Left lung (tissue), 4 donors: ENCODE measurements at regions not wholly inside any gene's neighbourhood (a gene's known extent, or its start where the extent isn't known, plus 50 kb on each side); places are given as distances from the start of the nearest gene placed in this dataset.

Experiments used
- ATAC-seq: fragments of 200-7000 bp; cut with Tn5 transposase; one replicate; pipeline ENCODE4 v1.9.1; 2020; ENCODE audit warnings: moderate library complexity
- DNase-seq, 4 donors: peaks; one replicate each; pipeline ENCODE4 v3.0.0-alpha.2; 2013 to 2020
- H3K27ac ChIP-seq, 2 donors: fragments of 200-600 bp; sonication (generic) in 1 of 2; one replicate each; pipeline versions ENCODE4 v1.5.0 to v1.8.0; 2020 to 2021
- H3K27me3 ChIP-seq, 2 donors: fragments of 200-600 bp; sonication (generic) in 1 of 2; one replicate each; pipeline versions ENCODE4 v1.5.0 to v1.8.0; 2020 to 2021
- H3K36me3 ChIP-seq, 2 donors: fragments of 200-600 bp; sonication (generic) in 1 of 2; one replicate each; pipeline versions ENCODE4 v1.5.0 to v1.8.0; 2020 to 2021
- H3K4me1 ChIP-seq, 2 donors: fragments of 200-600 bp; one replicate each; pipeline ENCODE4 v1.8.0; 2021
- H3K4me3 ChIP-seq, 2 donors: fragments of 200-600 bp; sonication (generic) in 1 of 2; one replicate each; pipeline versions ENCODE4 v1.5.0 to v1.8.0; 2020 to 2021; ENCODE audit warnings: mild to moderate bottlenecking in 1 of 2
- H3K9me3 ChIP-seq, 2 donors: fragments of 200-600 bp; sonication (generic) in 1 of 2; one replicate each; pipeline versions ENCODE4 v1.5.0 to v1.8.0; 2020 to 2021
- CTCF ChIP-seq, 2 donors: fragments of 200-600 bp; sonication (generic) in 1 of 2; IDR thresholded peaks; one replicate each; pipeline versions ENCODE4 v1.5.0 to v1.8.0; 2021; ENCODE audit warnings: antibody characterized with exemption in 2 of 2
- intact Hi-C, 2 donors: fragments of 100-400 bp; cut with DNase I; formaldehyde crosslinking; loops; one replicate each; pipeline versions ENCODE4 v1.11.2 to v1.14.2; 2022
- donor health status: DM: no; HTN: yes; CAD: no.
- donor health status: DM: no; HTN: no; CAD: no.

- no peak for TF ChIP-seq CTCF (IDR thresholded peaks at IDR 0.05)
- Histone ChIP-seq H3K4me1 (no peaks in the 10 kb centered on the region), H3K27me3 (peaks cover 0 to 5% of the 10 kb centered on the region in 2 donors), H3K9me3 (no peaks in the 10 kb centered on the region), H3K36me3 (no peaks in the 10 kb centered on the region), H3K27ac (no peak overlapping the region), H3K4me3 (no peak overlapping the region)
- intact Hi-C loops: no loop called here
- DNase-seq (no peak), ATAC-seq (no peak)
Measured at GRCh38 chr14:66238969-66239368, 247.2 kb upstream of the CCDC196 start.

GRCh38 chr14:66239589-66239988, 246.6 kb upstream of the CCDC196 start:
- ATAC-seq: no peak
- TF ChIP-seq CTCF (IDR thresholded peaks at IDR 0.05): no peak
- no peak overlapping the region for H3K4me3 ChIP-seq
- H3K9me3 ChIP-seq: no peaks in the 10 kb centered on the region
- H3K27me3 ChIP-seq: peaks cover 0 to under 1% of the 10 kb centered on the region in 2 donors
- H3K4me1 ChIP-seq: no peaks in the 10 kb centered on the region
- no peak for DNase-seq
- no peak overlapping the region for H3K27ac ChIP-seq
- no peaks in the 10 kb centered on the region for H3K36me3 ChIP-seq
- intact Hi-C loops: no loop called here

GRCh38 chr14:66240105-66240504, 246.1 kb upstream of the CCDC196 start:
- DNase-seq (no peak), ATAC-seq (no peak)
- Histone ChIP-seq H3K27me3 (no peaks in the 10 kb centered on the region), H3K4me1 (no peaks in the 10 kb centered on the region), H3K9me3 (no peaks in the 10 kb centered on the region), H3K36me3 (no peaks in the 10 kb centered on the region), H3K27ac (no peak overlapping the region), H3K4me3 (no peak overlapping the region)
- no peak for TF ChIP-seq CTCF (IDR thresholded peaks at IDR 0.05)
- intact Hi-C loops: no loop called here

- intact Hi-C loops: no loop called here
- H3K4me1 ChIP-seq: no peaks in the 10 kb centered on the region
Measured at GRCh38 chr14:66242001-66242400, 244.2 kb upstream of the CCDC196 start.

GRCh38 chr14:66244834-66245233, 241.3 kb upstream of the CCDC196 start:
- intact Hi-C loops: no loop called here
- ATAC-seq: no peak
- TF ChIP-seq CTCF (IDR thresholded peaks at IDR 0.05): no peak
- Histone ChIP-seq H3K4me3 (no peak overlapping the region), H3K9me3 (no peaks in the 10 kb centered on the region), H3K27me3 (no peaks in the 10 kb centered on the region), H3K36me3 (no peaks in the 10 kb centered on the region), H3K4me1 (no peaks in the 10 kb centered on the region), H3K27ac (no peak overlapping the region)
- no peak for DNase-seq

More at GRCh38 chr14:66242001-66242400, 244.2 kb upstream of the CCDC196 start:
- H3K4me3 ChIP-seq: no peak overlapping the region
- no peak for TF ChIP-seq CTCF (IDR thresholded peaks at IDR 0.05)
- no peaks in the 10 kb centered on the region for H3K9me3 ChIP-seq
- no peaks in the 10 kb centered on the region for H3K27me3 ChIP-seq
- H3K36me3 ChIP-seq: no peaks in the 10 kb centered on the region
- DNase-seq: no peak
- ATAC-seq: no peak
- H3K27ac ChIP-seq: no peak overlapping the region
